Testis (tissue), 2 donors: ENCODE measurements at regions not wholly inside any gene's neighbourhood (a gene's known extent, or its start where the extent isn't known, plus 50 kb on each side); places are given as distances from the start of the nearest gene placed in this dataset.

Experiments used
- POLR2A ChIP-seq: fragments of 450-650 bp; IDR thresholded peaks from one replicate; pipeline ENCODE4 v1.6.1; 2017; ENCODE audit warnings: antibody characterized with exemption, mild to moderate bottlenecking, moderate library complexity
- TF ChIP-seq, protein P1 (sequence below), 3 experiments: fragments of 450-650 bp in 2 of 3; fragments of 200-600 bp in 1 of 3; sonication (generic) in 1 of 3; IDR thresholded peaks; one replicate each; pipeline ENCODE4 v1.5.1; 2016 to 2019; ENCODE audit warnings: antibody characterized with exemption in 3 of 3, mild to moderate bottlenecking in 2 of 3, moderate library complexity in 1 of 3

DNA sequence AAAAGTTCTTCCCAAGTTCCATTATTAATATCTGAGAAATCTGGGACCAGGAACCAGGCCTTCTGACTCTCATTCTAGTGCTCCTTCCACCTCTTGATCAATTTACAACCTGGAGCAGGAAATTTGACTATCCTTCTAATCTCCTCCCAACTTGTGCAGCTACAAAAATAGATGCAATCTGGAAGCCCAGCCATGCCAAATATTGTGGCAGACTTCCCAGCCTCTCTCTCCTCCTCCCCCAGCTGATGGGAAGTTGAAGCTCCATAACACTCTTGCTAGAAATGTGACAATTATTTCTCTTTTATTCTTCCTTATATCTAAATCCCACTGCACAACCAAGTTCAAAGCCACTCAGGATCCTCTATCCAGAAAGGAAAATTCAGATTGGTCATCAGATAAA lies 252.1 kb downstream of the SEC61B start:
- TF ChIP-seq, protein P1, sequence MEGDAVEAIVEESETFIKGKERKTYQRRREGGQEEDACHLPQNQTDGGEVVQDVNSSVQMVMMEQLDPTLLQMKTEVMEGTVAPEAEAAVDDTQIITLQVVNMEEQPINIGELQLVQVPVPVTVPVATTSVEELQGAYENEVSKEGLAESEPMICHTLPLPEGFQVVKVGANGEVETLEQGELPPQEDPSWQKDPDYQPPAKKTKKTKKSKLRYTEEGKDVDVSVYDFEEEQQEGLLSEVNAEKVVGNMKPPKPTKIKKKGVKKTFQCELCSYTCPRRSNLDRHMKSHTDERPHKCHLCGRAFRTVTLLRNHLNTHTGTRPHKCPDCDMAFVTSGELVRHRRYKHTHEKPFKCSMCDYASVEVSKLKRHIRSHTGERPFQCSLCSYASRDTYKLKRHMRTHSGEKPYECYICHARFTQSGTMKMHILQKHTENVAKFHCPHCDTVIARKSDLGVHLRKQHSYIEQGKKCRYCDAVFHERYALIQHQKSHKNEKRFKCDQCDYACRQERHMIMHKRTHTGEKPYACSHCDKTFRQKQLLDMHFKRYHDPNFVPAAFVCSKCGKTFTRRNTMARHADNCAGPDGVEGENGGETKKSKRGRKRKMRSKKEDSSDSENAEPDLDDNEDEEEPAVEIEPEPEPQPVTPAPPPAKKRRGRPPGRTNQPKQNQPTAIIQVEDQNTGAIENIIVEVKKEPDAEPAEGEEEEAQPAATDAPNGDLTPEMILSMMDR (IDR thresholded peaks at IDR 0.05) = no peak
- no peak for TF ChIP-seq POLR2A
